OCI-LY1 (cell line): ENCODE measurements at regions not wholly inside any gene's neighbourhood (a gene's known extent, or its start where the extent isn't known, plus 50 kb on each side); places are given as distances from the start of the nearest gene placed in this dataset.
"Not testable (repeated sequence)": the region's sequence is repeated elsewhere in the genome, so short reads cannot be mapped to it uniquely, and the experiment has no call there.

Experiments
- H2AFZ ChIP-seq: fragments of 200-600 bp; sonication (generic), shearing (Covaris generic); 2 replicates; pipeline ENCODE4 v1.6.0; 2014; ENCODE audit warnings: antibody characterized with exemption, mild to moderate bottlenecking, low read length
- H3F3A ChIP-seq: fragments of 200-600 bp; sonication (generic), shearing (Covaris generic); 2 replicates; pipeline ENCODE4 v1.6.0; 2014; ENCODE audit warnings: mild to moderate bottlenecking, antibody characterized with exemption, low read length, moderate library complexity; ENCODE audit not compliant: insufficient read depth
- H3K27ac ChIP-seq: fragments of 200-600 bp; sonication (generic); 2 replicates; pipeline ENCODE4 v1.5.1; 2014; ENCODE audit warnings: low read length, mixed run types, mild to moderate bottlenecking, low read depth; ENCODE audit not compliant: poor library complexity, severe bottlenecking
- H3K27me3 ChIP-seq: fragments of 200-600 bp; sonication (generic); 2 replicates; pipeline ENCODE4 v1.6.0; 2014; ENCODE audit warnings: antibody characterized with exemption, mild to moderate bottlenecking, low read length, moderate library complexity; ENCODE audit not compliant: insufficient read depth
- H3K36me3 ChIP-seq: fragments of 200-600 bp; sonication (generic); 2 replicates; pipeline ENCODE4 v1.6.1; 2014; ENCODE audit warnings: mild to moderate bottlenecking, antibody characterized with exemption, low read length, moderate library complexity, mixed read lengths; ENCODE audit not compliant: insufficient read depth
- H3K4me1 ChIP-seq: fragments of 200-600 bp; sonication (generic); 2 replicates; pipeline ENCODE4 v1.5.1; 2014; ENCODE audit warnings: mild to moderate bottlenecking, low read length, moderate library complexity; ENCODE audit not compliant: insufficient read depth, severe bottlenecking
- H3K4me2 ChIP-seq: fragments of 200-600 bp; sonication (generic), shearing (Covaris generic); 2 replicates; pipeline ENCODE4 v1.6.1; 2014; ENCODE audit warnings: low read length
- H3K4me3 ChIP-seq: fragments of 200-600 bp; sonication (generic); 2 replicates; pipeline ENCODE4 v1.5.1; 2014; ENCODE audit warnings: low read length, low read depth, mild to moderate bottlenecking, mixed read lengths; ENCODE audit not compliant: poor library complexity, severe bottlenecking
- H3K79me2 ChIP-seq: fragments of 200-600 bp; shearing (Covaris generic); 2 replicates; pipeline ENCODE4 v1.6.1; 2016; ENCODE audit warnings: mixed run types, low read length, mixed read lengths; ENCODE audit not compliant: insufficient read depth
- H3K9ac ChIP-seq: fragments of 200-600 bp; sonication (generic), shearing (Covaris generic); 2 replicates; pipeline ENCODE4 v1.6.1; 2014; ENCODE audit warnings: mild to moderate bottlenecking, low read length, mixed read lengths
- H3K9me2 ChIP-seq: fragments of 200-600 bp; sonication (generic), shearing (Covaris generic); 2 replicates; pipeline ENCODE4 v1.6.1; 2014; ENCODE audit warnings: low read depth, mild to moderate bottlenecking, low read length, mixed read lengths
- H3K9me3 ChIP-seq: fragments of 200-600 bp; shearing (Covaris generic); 2 replicates; pipeline ENCODE4 v1.6.1; 2014; ENCODE audit warnings: low read length, mixed read lengths
- H4K20me1 ChIP-seq: fragments of 200-600 bp; sonication (generic), shearing (Covaris generic); 2 replicates; pipeline ENCODE4 v1.6.0; 2016; ENCODE audit warnings: mild to moderate bottlenecking, low read length; ENCODE audit not compliant: insufficient read depth
- CTCF ChIP-seq: fragments of 200-600 bp; sonication (generic), shearing (Covaris generic); IDR thresholded peaks from 2 replicates; pipeline ENCODE4 v1.5.1; 2017; ENCODE audit warnings: mild to moderate bottlenecking, antibody characterized with exemption, low read length, moderate library complexity, mixed read lengths
- EZH2 ChIP-seq: fragments of 200-600 bp; sonication (generic), shearing (Covaris generic); IDR thresholded peaks from 2 replicates; pipeline ENCODE4 v1.8.0; 2017; ENCODE audit warnings: borderline replicate concordance, mixed run types, mild to moderate bottlenecking, antibody characterized with exemption, low read length, moderate library complexity, mixed read lengths

GRCh38 chr7:14069961-14070360 is 80.5 kb upstream of the ETV1 start:
- Histone ChIP-seq H3K4me2 (no peak overlapping the region), H3K9me2 (no peaks in the 10 kb centered on the region), H4K20me1 (no peaks in the 10 kb centered on the region), H2AFZ (no peak overlapping the region), H3K4me1 (no peaks in the 10 kb centered on the region), H3K36me3 (no peaks in the 10 kb centered on the region), H3F3A (no peaks in the 10 kb centered on the region), H3K9ac (no peak overlapping the region), H3K9me3 (no peaks in the 10 kb centered on the region), H3K27ac (no peak overlapping the region), H3K27me3 (no peaks in the 10 kb centered on the region), H3K4me3 (no peak overlapping the region), H3K79me2 (no peaks in the 10 kb centered on the region)
- no peak for TF ChIP-seq CTCF
- no peak for TF ChIP-seq EZH2

- not testable (repeated sequence) for H3K9me3 ChIP-seq, H3K9me2 ChIP-seq, H3K4me2 ChIP-seq, H4K20me1 ChIP-seq, H3K27me3 ChIP-seq, H2AFZ ChIP-seq, H3F3A ChIP-seq, H3K79me2 ChIP-seq, H3K27ac ChIP-seq, H3K4me1 ChIP-seq, H3K4me3 ChIP-seq, H3K36me3 ChIP-seq, H3K9ac ChIP-seq
Measured at GRCh38 chr7:14066783-14067182, 77.3 kb upstream of the ETV1 start.

GRCh38 chr7:14065286-14065685 is 75.8 kb upstream of the ETV1 start:
- Histone ChIP-seq H3F3A (no peaks in the 10 kb centered on the region), H3K36me3 (no peaks in the 10 kb centered on the region), H2AFZ (no peak overlapping the region), H3K79me2 (no peaks in the 10 kb centered on the region), H3K4me2 (peak overlapping the region; percentile 3; the same call in 1 of the 2 replicates), H3K27ac (no peak overlapping the region), H3K9me3 (no peaks in the 10 kb centered on the region), H4K20me1 (no peaks in the 10 kb centered on the region), H3K27me3 (no peaks in the 10 kb centered on the region), H3K9me2 (no peaks in the 10 kb centered on the region), H3K4me3 (no peak overlapping the region), H3K9ac (no peak overlapping the region), H3K4me1 (no peaks in the 10 kb centered on the region)
- TF ChIP-seq EZH2 (no peak), CTCF (no peak)

- H3F3A ChIP-seq = 0 out of 2 replicates have a peak, but pooled peaks cover 3% of the 10 kb centered on the region
- no peak overlapping the region for H3K27ac ChIP-seq
- H3K36me3 ChIP-seq = no peaks in the 10 kb centered on the region
- H2AFZ ChIP-seq = no peak overlapping the region
- H3K9me2 ChIP-seq = no peaks in the 10 kb centered on the region
- no peak overlapping the region for H3K4me2 ChIP-seq
- no peaks in the 10 kb centered on the region for H3K27me3 ChIP-seq
- no peaks in the 10 kb centered on the region for H4K20me1 ChIP-seq
- no peak overlapping the region for H3K9ac ChIP-seq
- no peaks in the 10 kb centered on the region for H3K4me1 ChIP-seq
- no peak overlapping the region for H3K4me3 ChIP-seq
- no peaks in the 10 kb centered on the region for H3K9me3 ChIP-seq
- H3K79me2 ChIP-seq = no peaks in the 10 kb centered on the region
- no peak for TF ChIP-seq EZH2
- TF ChIP-seq CTCF = no peak
Measured at GRCh38 chr7:14055813-14056212, 66.3 kb upstream of the ETV1 start.
